ENCODE measurements at regions not wholly inside any gene's neighbourhood (a gene's known extent, or its start where the extent isn't known, plus 50 kb on each side); places are given as distances from the start of the nearest gene placed in this dataset.

GRCh38 chr6:113281431-113281830, 575.7 kb upstream of the MARCKS start:
- in situ Hi-C loops (cut with HindIII; ENCODE audit: low pct_unique_long_range_greater_than_20kb, low sequenced_read_pairs), result no loop called here
- H3K9me3 ChIP-seq (ENCODE audit: control insufficient read depth, insufficient read depth, low read depth, low read length), result peaks cover 19% of the 10 kb centered on the region; the same call in 1 of the 2 replicates
- no peak for ATAC-seq

DNA sequence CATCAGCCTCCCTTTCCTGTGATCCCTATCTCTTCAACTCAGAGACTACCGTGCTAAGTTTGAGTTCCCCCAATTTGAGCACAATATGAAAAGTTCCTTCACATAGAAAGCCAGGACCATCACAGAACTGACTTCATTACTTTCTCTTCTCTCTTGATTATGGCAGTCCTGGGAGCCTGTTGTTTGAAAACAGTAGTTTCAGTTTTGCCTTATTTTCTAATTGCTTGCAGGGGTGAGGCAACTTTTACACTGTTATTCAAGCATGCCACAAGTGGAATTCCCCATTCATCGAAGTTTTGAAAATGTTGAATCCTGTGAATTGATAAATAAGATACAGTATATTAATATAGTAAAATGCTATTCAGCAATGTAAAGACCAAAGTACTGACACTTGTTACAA, 569.7 kb upstream of the MARCKS start:
- H3K9me3 ChIP-seq (ENCODE audit: control insufficient read depth, insufficient read depth, low read depth, low read length), result peaks cover 25% of the 10 kb centered on the region; the same call in 1 of the 2 replicates
- intact Hi-C loops (cut with micrococcal nuclease; ENCODE audit: unreplicated experiment) (loop anchor here (10.0 kb wide), 1 partner anchor 503 kb away; no protein-coding TSS in a partner anchor), in situ Hi-C loops (cut with HindIII; ENCODE audit: low pct_unique_long_range_greater_than_20kb, low sequenced_read_pairs) (no loop called here)
- CTCF ChIA-PET, result no interaction called here
- POLR2A ChIA-PET, result no interaction called here
- no TSS peak for BruUV-seq (replicated peaks)
- no peaks in the 10 kb centered on the region for H3K4me1 ChIP-seq (ENCODE audit: control insufficient read depth, insufficient read depth, low read length)
- no peaks in the 10 kb centered on the region for H3K27me3 ChIP-seq (ENCODE audit: control insufficient read depth, insufficient read depth, low read length)
- no peaks in the 10 kb centered on the region for H3K36me3 ChIP-seq (ENCODE audit: control insufficient read depth, insufficient read depth, low read length)
- no peak overlapping the region for H3K4me3 ChIP-seq (ENCODE audit: low read depth in 2 of 2, low read length in 2 of 2)
- DNase-seq (ENCODE audit: low read depth, low spot score) (no peak), ATAC-seq (no peak)
- no peak overlapping the region for H3K27ac ChIP-seq (ENCODE audit: low read length)
- TF ChIP-seq, protein P1, sequence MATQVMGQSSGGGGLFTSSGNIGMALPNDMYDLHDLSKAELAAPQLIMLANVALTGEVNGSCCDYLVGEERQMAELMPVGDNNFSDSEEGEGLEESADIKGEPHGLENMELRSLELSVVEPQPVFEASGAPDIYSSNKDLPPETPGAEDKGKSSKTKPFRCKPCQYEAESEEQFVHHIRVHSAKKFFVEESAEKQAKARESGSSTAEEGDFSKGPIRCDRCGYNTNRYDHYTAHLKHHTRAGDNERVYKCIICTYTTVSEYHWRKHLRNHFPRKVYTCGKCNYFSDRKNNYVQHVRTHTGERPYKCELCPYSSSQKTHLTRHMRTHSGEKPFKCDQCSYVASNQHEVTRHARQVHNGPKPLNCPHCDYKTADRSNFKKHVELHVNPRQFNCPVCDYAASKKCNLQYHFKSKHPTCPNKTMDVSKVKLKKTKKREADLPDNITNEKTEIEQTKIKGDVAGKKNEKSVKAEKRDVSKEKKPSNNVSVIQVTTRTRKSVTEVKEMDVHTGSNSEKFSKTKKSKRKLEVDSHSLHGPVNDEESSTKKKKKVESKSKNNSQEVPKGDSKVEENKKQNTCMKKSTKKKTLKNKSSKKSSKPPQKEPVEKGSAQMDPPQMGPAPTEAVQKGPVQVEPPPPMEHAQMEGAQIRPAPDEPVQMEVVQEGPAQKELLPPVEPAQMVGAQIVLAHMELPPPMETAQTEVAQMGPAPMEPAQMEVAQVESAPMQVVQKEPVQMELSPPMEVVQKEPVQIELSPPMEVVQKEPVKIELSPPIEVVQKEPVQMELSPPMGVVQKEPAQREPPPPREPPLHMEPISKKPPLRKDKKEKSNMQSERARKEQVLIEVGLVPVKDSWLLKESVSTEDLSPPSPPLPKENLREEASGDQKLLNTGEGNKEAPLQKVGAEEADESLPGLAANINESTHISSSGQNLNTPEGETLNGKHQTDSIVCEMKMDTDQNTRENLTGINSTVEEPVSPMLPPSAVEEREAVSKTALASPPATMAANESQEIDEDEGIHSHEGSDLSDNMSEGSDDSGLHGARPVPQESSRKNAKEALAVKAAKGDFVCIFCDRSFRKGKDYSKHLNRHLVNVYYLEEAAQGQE (IDR thresholded peaks at IDR 0.05; ENCODE audit: insufficient read depth in 1 of 2, low read depth in 2 of 2, low read length in 1 of 2), result no peak
- TF ChIP-seq SIN3A (IDR thresholded peaks at IDR 0.05; ENCODE audit: borderline replicate concordance, insufficient read depth, low read depth, low read length), result no peak
- no peak for TF ChIP-seq TCF7L2 (IDR thresholded peaks at IDR 0.05; ENCODE audit: low read depth, low read length)
- TF ChIP-seq, protein P2, sequence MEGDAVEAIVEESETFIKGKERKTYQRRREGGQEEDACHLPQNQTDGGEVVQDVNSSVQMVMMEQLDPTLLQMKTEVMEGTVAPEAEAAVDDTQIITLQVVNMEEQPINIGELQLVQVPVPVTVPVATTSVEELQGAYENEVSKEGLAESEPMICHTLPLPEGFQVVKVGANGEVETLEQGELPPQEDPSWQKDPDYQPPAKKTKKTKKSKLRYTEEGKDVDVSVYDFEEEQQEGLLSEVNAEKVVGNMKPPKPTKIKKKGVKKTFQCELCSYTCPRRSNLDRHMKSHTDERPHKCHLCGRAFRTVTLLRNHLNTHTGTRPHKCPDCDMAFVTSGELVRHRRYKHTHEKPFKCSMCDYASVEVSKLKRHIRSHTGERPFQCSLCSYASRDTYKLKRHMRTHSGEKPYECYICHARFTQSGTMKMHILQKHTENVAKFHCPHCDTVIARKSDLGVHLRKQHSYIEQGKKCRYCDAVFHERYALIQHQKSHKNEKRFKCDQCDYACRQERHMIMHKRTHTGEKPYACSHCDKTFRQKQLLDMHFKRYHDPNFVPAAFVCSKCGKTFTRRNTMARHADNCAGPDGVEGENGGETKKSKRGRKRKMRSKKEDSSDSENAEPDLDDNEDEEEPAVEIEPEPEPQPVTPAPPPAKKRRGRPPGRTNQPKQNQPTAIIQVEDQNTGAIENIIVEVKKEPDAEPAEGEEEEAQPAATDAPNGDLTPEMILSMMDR (IDR thresholded peaks at IDR 0.05), result no peak
- TF ChIP-seq POLR2AphosphoS5 (IDR thresholded peaks at IDR 0.05; ENCODE audit: low read depth, low read length), result no peak

More at GRCh38 chr6:113281431-113281830, 575.7 kb upstream of the MARCKS start:
- POLR2A ChIA-PET, result no interaction called here
- Histone ChIP-seq H3K27ac (ENCODE audit: low read length) (no peak overlapping the region), H3K4me3 (ENCODE audit: low read depth in 2 of 2, low read length in 2 of 2) (no peak overlapping the region), H3K27me3 (ENCODE audit: control insufficient read depth, insufficient read depth, low read length) (no peaks in the 10 kb centered on the region), H3K4me1 (ENCODE audit: control insufficient read depth, insufficient read depth, low read length) (no peaks in the 10 kb centered on the region), H3K36me3 (ENCODE audit: control insufficient read depth, insufficient read depth, low read length) (no peaks in the 10 kb centered on the region)
- intact Hi-C loops (cut with micrococcal nuclease; ENCODE audit: unreplicated experiment), result loop anchor here (10.0 kb wide), 1 partner anchor 497 kb away; no protein-coding TSS in a partner anchor
- CTCF ChIA-PET, result no interaction called here
- TF ChIP-seq, protein P2 (IDR thresholded peaks at IDR 0.05), result no peak
- TF ChIP-seq POLR2AphosphoS5 (IDR thresholded peaks at IDR 0.05; ENCODE audit: low read depth, low read length) (no peak), SIN3A (IDR thresholded peaks at IDR 0.05; ENCODE audit: borderline replicate concordance, insufficient read depth, low read depth, low read length) (no peak), TCF7L2 (IDR thresholded peaks at IDR 0.05; ENCODE audit: low read depth, low read length) (no peak)
- TF ChIP-seq, protein P1 (IDR thresholded peaks at IDR 0.05; ENCODE audit: insufficient read depth in 1 of 2, low read depth in 2 of 2, low read length in 1 of 2), result no peak
- BruUV-seq (replicated peaks), result no TSS peak
- DNase-seq (ENCODE audit: low read depth, low spot score), result no peak
